Left forelimb (tissue), 1 donor: ENCODE measurements at regions not wholly inside any gene's neighbourhood (a gene's known extent, or its start where the extent isn't known, plus 50 kb on each side); places are given as distances from the start of the nearest gene placed in this dataset.
"Not testable (repeated sequence)": the region's sequence is repeated elsewhere in the genome, so short reads cannot be mapped to it uniquely, and the experiment has no call there.

Experiments
- DNase-seq: peaks from one replicate; pipeline ENCODE4 v3.0.0-alpha.2; 2018; ENCODE audit warnings: low spot score

DNA sequence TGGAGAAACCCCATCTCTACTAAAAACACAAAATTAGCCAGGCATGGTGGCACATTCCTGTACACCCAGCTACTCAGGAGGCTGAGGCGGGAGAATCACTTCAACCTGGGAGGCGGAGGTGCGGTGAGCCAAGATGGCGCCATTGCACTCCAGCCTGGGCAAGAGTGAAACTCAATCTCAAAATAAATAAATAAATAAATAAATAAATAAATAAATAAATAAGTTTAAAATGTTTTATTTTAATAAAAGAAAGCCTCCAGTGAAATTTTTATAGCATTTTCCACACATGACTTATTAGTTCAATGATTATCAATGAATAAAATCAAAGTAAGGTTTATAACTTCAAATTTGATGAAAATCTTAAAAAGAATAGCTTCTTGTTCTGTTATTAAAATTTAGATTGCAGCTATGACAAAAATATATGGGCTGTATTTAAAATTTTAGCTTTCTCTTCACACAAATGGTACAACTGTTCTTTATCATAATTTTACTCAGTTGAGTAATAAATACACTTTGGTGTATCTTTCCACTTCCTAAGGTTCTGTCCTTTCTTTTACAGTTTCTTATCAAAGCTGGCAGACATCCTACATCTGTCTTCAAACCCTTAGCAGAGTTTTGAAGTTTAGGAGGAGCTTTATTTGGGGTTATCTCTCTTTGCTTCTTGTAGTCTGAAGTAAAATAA, 78.4 kb upstream of the ZSWIM2 start:
- no peak for DNase-seq

- DNase-seq: no peak
Measured at GRCh38 chr2:186925514-186925913, 76.5 kb upstream of the ZSWIM2 start.

DNA sequence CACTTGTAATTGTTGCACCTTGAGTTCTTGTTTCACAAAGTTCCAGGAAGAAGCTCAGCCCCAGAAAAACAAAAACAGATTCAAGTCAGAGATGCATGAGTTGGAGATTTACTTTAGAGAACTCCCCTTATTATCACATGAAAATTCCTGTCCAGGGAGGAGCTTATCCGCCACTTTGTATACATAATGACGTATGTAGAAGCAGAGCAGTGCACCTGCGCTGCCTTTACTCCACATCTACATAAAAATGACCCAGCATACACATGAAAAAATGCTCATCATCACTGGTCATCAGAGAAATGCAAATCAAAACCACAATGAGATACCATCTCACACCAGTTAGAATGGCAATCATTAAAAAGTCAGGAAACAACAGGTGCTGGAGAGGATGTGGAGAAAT, 73.3 kb upstream of the ZSWIM2 start:
- not testable (repeated sequence) for DNase-seq

GRCh38 chr2:186919296-186919695, 70.3 kb upstream of the ZSWIM2 start:
- no peak for DNase-seq

DNA sequence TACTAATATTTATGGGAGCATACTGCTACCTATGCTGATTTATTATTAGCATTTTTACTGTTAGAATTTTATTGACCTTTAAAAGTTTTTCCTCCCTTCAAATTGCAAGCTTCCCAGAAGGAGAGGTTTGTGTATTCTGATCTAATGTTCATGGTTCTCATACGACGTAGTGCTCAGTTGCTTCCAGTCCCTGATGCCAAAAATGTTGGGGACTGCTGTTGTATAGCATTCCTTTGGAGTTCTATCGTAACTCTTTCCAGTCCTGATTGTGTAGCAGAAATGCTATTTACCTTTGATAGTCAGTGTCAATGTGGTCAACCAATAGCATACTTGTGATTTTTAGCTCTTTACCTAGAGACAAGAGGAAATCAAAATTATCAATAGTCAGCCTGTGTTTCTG, 69.5 kb upstream of the ZSWIM2 start:
- no peak for DNase-seq

- no peak for DNase-seq
Measured at GRCh38 chr2:186917866-186918265, 68.9 kb upstream of the ZSWIM2 start.

- DNase-seq: no peak
Measured at GRCh38 chr2:186913870-186914269, 64.9 kb upstream of the ZSWIM2 start.

- DNase-seq: no peak
Measured at GRCh38 chr2:186912979-186913378, 64.0 kb upstream of the ZSWIM2 start.

DNA sequence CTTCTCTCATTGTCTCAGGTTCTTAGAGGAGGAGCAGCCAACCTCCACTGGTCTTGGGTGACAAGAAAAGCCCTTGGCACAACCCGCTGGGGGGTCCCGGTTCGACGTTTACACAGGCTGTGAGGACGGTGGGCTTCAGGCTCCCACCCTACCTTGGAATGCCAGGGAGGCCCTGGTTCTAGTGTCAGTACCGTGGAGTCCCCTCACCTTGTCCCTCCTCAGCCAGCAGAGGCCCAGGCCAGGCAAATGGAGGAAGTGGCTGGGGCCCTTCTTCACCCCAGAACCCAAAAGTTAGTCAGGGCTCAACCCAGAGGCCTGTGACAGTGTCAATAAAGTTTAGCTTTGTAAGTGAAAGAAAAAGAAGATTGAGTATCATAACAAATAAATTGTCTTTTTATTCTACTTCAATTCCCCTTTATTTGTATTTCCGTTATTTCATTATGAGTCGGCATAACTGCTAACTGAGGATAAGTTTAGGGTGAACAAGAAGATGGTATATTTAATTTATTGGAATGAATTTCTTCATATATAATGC, 62.6 kb upstream of the ZSWIM2 start:
- DNase-seq: no peak

GRCh38 chr2:186910996-186911395, 62.0 kb upstream of the ZSWIM2 start:
- no peak for DNase-seq

DNA sequence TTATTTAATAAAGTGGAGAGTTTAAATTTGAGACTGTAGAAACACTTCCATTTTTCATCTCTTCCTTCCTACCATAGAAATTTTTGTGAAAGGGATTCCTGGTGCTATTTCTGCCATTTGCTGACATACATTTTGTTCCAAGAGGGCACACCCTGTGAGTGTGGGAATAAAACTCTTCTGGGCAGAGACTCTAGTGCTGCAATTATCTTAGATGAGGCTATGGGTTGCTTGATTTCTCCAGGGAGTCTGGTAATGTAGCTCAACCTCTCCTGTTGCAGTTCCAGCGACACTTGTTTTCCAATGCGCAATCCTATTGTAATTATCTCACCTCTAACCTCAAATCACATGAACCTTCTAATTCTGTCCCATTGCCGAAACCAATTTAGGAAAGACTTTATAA, 60.1 kb upstream of the ZSWIM2 start:
- DNase-seq: no peak

GRCh38 chr2:186907897-186908296, 58.9 kb upstream of the ZSWIM2 start:
- no peak for DNase-seq

- no peak for DNase-seq
Measured at GRCh38 chr2:186903216-186903615, 54.2 kb upstream of the ZSWIM2 start.
